Esophagus squamous epithelium (tissue), 4 donors: ENCODE measurements at regions not wholly inside any gene's neighbourhood (a gene's known extent, or its start where the extent isn't known, plus 50 kb on each side); places are given as distances from the start of the nearest gene placed in this dataset.
"Not testable (repeated sequence)": the region's sequence is repeated elsewhere in the genome, so short reads cannot be mapped to it uniquely, and the experiment has no call there.

Source experiments
- POLR2A ChIP-seq, 4 donors: fragments of 450-650 bp; IDR thresholded peaks; one replicate each; pipeline ENCODE4 v1.6.1; 2017; ENCODE audit warnings: antibody characterized with exemption in 4 of 4, mild to moderate bottlenecking in 4 of 4, moderate library complexity in 3 of 4
- TF ChIP-seq, protein P1 (sequence below), 6 experiments: fragments of 450-650 bp in 4 of 6; fragments of 200-600 bp in 2 of 6; sonication (generic) in 2 of 6; IDR thresholded peaks; one replicate each; pipeline ENCODE4 v1.5.1; 2016 to 2019; ENCODE audit warnings: antibody characterized with exemption in 6 of 6, mild to moderate bottlenecking in 4 of 6, moderate library complexity in 4 of 6

DNA sequence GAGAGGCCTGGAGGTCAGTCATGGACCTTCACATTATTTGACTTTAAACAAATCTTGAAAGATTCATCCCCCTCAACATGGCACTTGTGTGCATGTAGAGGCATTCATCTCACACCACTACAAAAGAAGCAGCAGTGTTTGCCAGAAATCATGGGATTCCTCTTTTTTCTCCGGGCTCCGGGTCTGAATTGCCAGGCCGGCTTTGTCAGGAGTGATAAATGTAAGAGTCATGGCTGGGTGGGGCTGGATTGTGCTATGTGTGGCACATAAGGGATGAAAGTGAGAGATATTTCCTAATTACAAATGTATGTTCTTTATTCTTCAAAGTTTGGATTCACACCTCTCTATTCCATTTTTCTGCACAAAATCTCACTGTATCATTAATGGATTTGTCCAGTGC lies 228.7 kb upstream of the FRG1 start:
- TF ChIP-seq, protein P1, sequence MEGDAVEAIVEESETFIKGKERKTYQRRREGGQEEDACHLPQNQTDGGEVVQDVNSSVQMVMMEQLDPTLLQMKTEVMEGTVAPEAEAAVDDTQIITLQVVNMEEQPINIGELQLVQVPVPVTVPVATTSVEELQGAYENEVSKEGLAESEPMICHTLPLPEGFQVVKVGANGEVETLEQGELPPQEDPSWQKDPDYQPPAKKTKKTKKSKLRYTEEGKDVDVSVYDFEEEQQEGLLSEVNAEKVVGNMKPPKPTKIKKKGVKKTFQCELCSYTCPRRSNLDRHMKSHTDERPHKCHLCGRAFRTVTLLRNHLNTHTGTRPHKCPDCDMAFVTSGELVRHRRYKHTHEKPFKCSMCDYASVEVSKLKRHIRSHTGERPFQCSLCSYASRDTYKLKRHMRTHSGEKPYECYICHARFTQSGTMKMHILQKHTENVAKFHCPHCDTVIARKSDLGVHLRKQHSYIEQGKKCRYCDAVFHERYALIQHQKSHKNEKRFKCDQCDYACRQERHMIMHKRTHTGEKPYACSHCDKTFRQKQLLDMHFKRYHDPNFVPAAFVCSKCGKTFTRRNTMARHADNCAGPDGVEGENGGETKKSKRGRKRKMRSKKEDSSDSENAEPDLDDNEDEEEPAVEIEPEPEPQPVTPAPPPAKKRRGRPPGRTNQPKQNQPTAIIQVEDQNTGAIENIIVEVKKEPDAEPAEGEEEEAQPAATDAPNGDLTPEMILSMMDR (IDR thresholded peaks at IDR 0.05), result not testable (repeated sequence)
- TF ChIP-seq POLR2A (IDR thresholded peaks at IDR 0.05), result not testable (repeated sequence)
